Cardiac fibroblast (primary cell): ENCODE measurements at regions not wholly inside any gene's neighbourhood (a gene's known extent, or its start where the extent isn't known, plus 50 kb on each side); places are given as distances from the start of the nearest gene placed in this dataset.

Experiments used
- DNase-seq, 2 donors: peaks; one replicate each; pipeline versions ENCODE4 v3.0.0 to v3.0.0-alpha.2; 2010; ENCODE audit warnings: low read depth in 2 of 2
- H3K4me3 ChIP-seq, 2 donors: replicated peaks in 1 of 2; 1 replicate in 1 of 2; 2 replicates in 1 of 2; pipeline ENCODE4 v1.5.1; 2011; ENCODE audit warnings: low read depth in 2 of 2, low read length in 2 of 2, mild to moderate bottlenecking in 2 of 2, moderate library complexity in 1 of 2
- TF ChIP-seq, protein P1 (sequence below): IDR thresholded peaks from one replicate; pipeline ENCODE4 v1.5.1; 2011; ENCODE audit warnings: low read depth, mild to moderate bottlenecking, low read length, inconsistent platforms

DNA sequence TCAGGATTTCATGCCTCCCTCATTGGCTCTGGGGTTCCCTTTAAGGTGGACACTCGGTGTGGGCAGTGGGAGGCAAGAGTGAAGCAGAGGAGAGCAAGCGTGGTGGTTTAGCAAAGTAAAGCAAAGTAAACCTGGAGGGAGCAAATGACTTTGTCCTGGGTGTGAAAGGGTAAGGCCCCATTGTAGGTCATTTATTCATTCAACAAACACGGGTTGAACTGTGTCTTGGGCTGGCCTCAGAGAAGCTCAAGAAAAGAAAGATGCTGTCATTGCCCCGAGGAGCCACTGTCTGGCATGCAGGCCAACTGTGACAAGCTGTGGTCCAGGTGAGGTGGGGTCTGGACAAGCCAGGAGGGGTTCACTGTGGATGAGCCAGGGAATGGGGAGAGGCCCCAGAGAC is 68.9 kb upstream of the DLK1 start:
- TF ChIP-seq, protein P1, sequence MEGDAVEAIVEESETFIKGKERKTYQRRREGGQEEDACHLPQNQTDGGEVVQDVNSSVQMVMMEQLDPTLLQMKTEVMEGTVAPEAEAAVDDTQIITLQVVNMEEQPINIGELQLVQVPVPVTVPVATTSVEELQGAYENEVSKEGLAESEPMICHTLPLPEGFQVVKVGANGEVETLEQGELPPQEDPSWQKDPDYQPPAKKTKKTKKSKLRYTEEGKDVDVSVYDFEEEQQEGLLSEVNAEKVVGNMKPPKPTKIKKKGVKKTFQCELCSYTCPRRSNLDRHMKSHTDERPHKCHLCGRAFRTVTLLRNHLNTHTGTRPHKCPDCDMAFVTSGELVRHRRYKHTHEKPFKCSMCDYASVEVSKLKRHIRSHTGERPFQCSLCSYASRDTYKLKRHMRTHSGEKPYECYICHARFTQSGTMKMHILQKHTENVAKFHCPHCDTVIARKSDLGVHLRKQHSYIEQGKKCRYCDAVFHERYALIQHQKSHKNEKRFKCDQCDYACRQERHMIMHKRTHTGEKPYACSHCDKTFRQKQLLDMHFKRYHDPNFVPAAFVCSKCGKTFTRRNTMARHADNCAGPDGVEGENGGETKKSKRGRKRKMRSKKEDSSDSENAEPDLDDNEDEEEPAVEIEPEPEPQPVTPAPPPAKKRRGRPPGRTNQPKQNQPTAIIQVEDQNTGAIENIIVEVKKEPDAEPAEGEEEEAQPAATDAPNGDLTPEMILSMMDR, result no peak
- DNase-seq, result no peak
- H3K4me3 ChIP-seq, result no peak overlapping the region

DNA sequence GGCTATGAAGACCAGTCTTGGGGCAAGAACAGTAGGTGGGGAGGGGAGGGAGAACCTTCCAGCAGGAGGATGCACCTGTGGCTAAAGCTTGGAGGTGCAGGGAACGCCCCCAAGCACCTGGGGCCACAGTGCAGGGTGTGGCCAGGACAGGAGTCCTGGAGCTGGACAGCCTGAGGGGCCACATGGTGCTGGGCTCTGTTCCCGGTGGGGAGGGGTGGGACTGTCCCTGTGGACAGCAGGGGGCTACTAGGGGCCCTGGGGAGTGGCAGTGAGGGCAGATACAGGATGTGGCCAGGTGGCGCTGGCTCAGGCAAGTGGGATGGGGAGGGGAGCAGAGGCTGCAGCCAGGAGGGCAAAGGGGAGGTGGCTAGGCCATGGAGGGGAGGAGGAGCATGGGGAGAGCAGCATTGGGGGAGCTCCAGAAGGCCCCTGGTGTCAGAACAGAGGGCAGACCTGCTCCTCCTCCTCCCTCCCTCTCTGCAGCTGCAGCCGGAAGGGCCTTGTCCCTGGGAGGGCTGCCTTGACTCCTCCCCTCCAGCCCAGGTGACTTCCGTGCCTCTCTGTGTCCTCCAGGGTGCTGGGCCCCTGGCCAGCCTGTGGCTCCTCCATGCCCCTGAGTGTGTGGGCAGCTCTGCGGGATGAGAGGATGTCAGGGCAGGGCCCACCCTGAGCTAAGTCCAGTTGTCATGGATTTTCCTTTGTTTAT is 68.4 kb upstream of the DLK1 start:
- TF ChIP-seq, protein P1, result no peak
- no peak for DNase-seq
- no peak overlapping the region for H3K4me3 ChIP-seq

DNA sequence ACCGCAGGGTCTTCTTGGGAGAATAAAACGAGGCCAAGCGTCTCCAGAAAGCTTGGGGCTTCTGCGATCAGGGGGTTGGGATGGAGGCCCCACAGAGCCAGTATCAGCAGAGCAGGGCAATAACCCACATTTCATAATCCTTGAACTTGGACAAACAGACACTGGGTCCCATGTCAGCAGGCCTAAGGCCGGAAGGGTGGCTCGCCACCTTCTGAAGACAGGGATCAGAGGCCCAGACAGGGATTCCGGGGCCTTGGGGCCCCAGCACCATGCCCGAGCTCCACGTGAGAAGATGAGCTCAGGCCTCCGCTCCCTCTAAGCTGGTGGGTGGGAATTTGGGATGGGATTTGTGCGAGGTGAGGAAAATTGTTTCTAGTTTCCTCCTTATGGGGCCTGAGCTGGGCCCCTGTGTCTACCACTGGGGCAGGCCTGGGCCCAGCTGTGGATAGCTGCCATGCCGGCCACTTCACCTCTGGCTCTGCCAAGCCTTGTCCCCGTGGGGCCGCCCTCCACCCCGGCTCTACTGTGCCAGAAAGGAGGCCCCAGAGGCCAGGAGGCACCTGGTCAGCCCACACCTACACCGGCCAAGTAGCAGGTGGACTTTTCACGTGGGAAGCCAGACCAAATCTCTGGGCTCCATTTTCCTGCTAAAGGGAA is 67.2 kb upstream of the DLK1 start:
- DNase-seq, result no peak
- TF ChIP-seq, protein P1, result no peak
- H3K4me3 ChIP-seq, result no peak overlapping the region

DNA sequence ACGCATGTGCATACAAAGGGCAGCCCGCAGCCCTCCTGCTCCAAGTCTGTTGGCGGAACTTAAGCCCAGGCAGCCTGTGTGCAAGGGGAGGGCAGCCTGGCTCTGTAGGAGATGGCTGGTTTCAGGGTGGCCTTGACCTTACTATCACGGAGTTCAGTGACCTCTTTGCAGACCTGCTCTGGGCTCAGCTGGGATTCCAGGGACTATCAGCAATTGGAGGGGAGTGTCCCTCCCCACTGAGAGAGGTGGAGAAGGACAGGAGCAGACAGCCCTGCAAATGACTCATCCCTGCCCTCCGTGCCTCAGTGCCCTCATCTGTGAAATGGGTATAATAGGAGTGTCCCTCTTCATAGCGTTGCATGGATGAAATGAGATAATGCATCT is 66.2 kb upstream of the DLK1 start:
- H3K4me3 ChIP-seq, result no peak overlapping the region
- TF ChIP-seq, protein P1, result no peak
- DNase-seq, result no peak

DNA sequence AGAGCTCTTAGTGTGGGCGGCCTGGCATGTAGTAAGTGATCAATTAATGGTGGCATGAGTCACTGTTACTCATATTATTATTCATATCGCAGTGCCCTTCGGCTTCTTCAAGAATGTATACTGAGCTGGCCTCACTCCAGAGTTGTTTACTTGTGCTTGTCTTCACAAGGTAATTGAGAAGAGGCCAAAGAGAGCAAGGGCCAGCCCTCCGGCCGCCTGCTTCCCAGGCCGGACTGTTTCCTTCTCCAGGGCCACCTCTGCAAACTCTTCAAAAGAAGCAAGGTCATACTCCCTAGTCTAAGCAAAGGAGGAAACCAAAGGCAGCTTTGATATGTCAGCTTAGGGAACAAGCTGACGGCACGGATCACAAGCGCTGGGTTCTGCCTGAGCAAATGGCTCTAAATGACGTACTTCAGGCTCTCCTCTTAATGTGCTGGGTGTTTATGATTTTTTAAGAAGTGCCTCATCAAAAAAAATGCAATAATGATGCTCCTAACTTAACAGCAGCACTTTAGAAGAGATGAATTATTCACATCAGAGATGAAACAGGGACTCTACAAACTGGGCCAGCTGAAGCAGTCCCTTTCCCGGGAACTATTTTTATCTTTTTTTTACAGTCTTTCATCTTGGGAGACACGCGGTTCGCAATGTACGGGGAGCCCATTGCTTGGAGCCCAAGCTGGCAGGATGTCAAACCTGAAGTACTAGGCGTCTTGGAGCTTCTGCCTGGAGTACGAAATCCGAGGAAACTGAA is 65.6 kb upstream of the DLK1 start:
- no peak overlapping the region for H3K4me3 ChIP-seq
- no peak for DNase-seq
- TF ChIP-seq, protein P1, result no peak

DNA sequence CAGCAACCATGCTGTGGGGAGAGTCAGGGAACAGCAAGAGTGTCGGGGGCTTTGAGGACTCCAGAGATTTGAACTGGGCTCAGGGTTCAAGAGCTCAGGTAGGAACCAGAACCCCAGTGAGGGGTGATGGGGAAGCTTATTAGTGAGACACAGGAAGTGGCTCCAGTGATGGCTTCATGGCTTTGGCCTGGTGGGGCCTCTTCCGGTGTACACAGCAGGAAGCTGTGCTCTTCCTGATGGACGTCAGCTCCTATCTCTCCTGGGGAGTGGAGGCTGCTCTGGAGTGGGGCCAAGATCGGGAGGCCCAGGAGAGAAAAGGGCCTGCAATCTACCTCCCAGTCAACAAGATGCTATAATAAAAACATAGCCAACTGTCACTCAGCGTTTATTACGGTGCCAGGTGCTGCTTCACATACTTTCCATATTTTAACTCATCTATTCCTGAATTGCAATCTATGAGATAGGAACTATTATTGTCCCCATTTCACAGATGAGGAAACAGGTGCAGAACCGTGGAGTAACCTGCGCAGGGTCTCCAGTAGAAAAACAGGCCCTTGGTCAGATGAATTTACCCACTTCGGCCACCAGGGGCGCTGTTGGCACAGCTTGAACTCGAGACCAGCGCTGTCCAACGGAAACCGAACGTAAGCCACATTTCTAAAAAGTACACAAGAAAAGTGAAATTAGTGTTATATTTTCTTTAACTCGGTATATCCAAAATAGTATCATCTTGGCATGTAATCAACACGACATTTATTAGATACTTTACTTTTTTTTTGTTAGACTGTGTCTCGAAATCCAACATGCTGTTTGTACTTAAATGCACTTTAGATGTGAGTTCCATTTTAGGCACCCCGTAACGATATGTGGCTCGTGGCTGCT is 63.6 kb upstream of the DLK1 start:
- peak; percentile 69 to 73 for DNase-seq
- no peak overlapping the region for H3K4me3 ChIP-seq
- TF ChIP-seq, protein P1, result peak; percentile 86
